MM.1S (cell line): ENCODE measurements at regions not wholly inside any gene's neighbourhood (a gene's known extent, or its start where the extent isn't known, plus 50 kb on each side); places are given as distances from the start of the nearest gene placed in this dataset.

ENCODE experiments used
- DNase-seq: peaks from one replicate; pipeline ENCODE4 v3.0.0-alpha.2; 2015
- H2AFZ ChIP-seq: fragments of 300-600 bp; sonication (generic); 2 replicates; pipeline ENCODE4 v1.6.0; 2016; ENCODE audit warnings: antibody characterized with exemption, low read length
- H3F3A ChIP-seq: fragments of 300-600 bp; sonication (generic); 2 replicates; pipeline ENCODE4 v1.6.1; 2016; ENCODE audit warnings: mild to moderate bottlenecking, antibody characterized with exemption, low read length, moderate library complexity, mixed read lengths; ENCODE audit not compliant: insufficient read depth
- H3K27ac ChIP-seq: fragments of 300-600 bp; sonication (generic); 2 replicates; pipeline ENCODE4 v1.5.1; 2016; ENCODE audit warnings: mild to moderate bottlenecking, low read length
- H3K27me3 ChIP-seq: fragments of 300-600 bp; sonication (generic); replicated peaks from 2 replicates; pipeline ENCODE4 v1.6.0; 2016; ENCODE audit warnings: low read length; ENCODE audit not compliant: insufficient read depth
- H3K36me3 ChIP-seq: fragments of 300-600 bp; sonication (generic); replicated peaks from 2 replicates; pipeline ENCODE4 v1.6.1; 2016; ENCODE audit warnings: mild to moderate bottlenecking, low read length, mixed read lengths; ENCODE audit not compliant: insufficient read depth
- H3K4me1 ChIP-seq: fragments of 300-600 bp; sonication (generic); 2 replicates; pipeline ENCODE4 v1.6.1; 2016; ENCODE audit warnings: low read length, mixed read lengths
- H3K4me2 ChIP-seq: fragments of 300-600 bp; sonication (generic); 2 replicates; pipeline ENCODE4 v1.6.0; 2016; ENCODE audit warnings: low read depth, low read length
- H3K4me3 ChIP-seq: fragments of 300-600 bp; sonication (generic); 2 replicates; pipeline ENCODE4 v1.5.1; 2016; ENCODE audit warnings: low read length, mixed read lengths
- H3K79me2 ChIP-seq: fragments of 300-600 bp; sonication (generic); 2 replicates; pipeline ENCODE4 v1.6.1; 2016; ENCODE audit warnings: mixed run types, low read length, mixed read lengths
- H3K9ac ChIP-seq: fragments of 300-600 bp; sonication (generic); 2 replicates; pipeline ENCODE4 v1.6.1; 2016; ENCODE audit warnings: low read length, mixed read lengths
- H3K9me2 ChIP-seq: fragments of 300-600 bp; sonication (generic); replicated peaks from 2 replicates; pipeline ENCODE4 v1.6.1; 2016; ENCODE audit warnings: mild to moderate bottlenecking, low read length, mixed read lengths; ENCODE audit not compliant: insufficient read depth
- H3K9me3 ChIP-seq: fragments of 300-600 bp; sonication (generic); replicated peaks from 2 replicates; pipeline ENCODE4 v1.6.1; 2016; ENCODE audit warnings: mild to moderate bottlenecking, low read length, mixed read lengths; ENCODE audit not compliant: insufficient read depth
- H4K20me1 ChIP-seq: fragments of 300-600 bp; sonication (generic); 2 replicates; pipeline ENCODE4 v1.6.1; 2016; ENCODE audit warnings: mild to moderate bottlenecking, low read length, moderate library complexity, mixed read lengths; ENCODE audit not compliant: insufficient read depth
- EZH2 ChIP-seq: fragments of 300-600 bp; sonication (generic); optimal IDR thresholded peaks from 2 replicates; pipeline ENCODE3; 2017; ENCODE audit warnings: low read depth, mild to moderate bottlenecking, antibody characterized with exemption, low read length, mixed read lengths
- EZH2phosphoT487 ChIP-seq: fragments of 300-600 bp; sonication (generic); IDR thresholded peaks from 2 replicates; pipeline ENCODE4 v1.6.1; 2018; ENCODE audit warnings: antibody characterized with exemption, low read length
- TF ChIP-seq, protein P1 (sequence below): fragments of 300-600 bp; sonication (generic); IDR thresholded peaks from 2 replicates; pipeline ENCODE4 v1.5.1; 2016; ENCODE audit warnings: antibody characterized with exemption, low read length, mixed read lengths

DNA sequence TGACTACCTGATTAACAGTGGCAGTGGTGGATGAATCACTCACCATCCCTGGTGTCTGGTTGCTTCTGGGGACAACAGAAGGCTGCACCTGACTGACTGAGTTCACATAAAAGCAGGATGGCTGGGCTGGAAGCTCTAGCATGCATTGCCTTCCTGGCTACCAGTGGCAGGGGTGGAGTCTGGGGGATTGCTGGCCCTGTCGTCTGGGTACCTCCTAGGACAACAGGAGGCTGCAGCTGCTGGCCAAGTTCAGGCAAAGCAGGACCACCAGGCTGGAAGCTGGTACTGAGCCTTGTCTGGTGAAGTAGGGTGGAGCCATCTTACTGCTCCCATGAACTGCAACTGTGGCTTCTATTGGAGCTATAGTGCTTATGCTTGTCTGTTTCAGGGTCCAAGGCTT, 480.8 kb upstream of the CTNND2 start:
- no peaks in the 10 kb centered on the region for H3K9me3 ChIP-seq
- H3F3A ChIP-seq: no peaks in the 10 kb centered on the region
- TF ChIP-seq EZH2phosphoT487 (no peak), EZH2 (no peak)
- TF ChIP-seq, protein P1, sequence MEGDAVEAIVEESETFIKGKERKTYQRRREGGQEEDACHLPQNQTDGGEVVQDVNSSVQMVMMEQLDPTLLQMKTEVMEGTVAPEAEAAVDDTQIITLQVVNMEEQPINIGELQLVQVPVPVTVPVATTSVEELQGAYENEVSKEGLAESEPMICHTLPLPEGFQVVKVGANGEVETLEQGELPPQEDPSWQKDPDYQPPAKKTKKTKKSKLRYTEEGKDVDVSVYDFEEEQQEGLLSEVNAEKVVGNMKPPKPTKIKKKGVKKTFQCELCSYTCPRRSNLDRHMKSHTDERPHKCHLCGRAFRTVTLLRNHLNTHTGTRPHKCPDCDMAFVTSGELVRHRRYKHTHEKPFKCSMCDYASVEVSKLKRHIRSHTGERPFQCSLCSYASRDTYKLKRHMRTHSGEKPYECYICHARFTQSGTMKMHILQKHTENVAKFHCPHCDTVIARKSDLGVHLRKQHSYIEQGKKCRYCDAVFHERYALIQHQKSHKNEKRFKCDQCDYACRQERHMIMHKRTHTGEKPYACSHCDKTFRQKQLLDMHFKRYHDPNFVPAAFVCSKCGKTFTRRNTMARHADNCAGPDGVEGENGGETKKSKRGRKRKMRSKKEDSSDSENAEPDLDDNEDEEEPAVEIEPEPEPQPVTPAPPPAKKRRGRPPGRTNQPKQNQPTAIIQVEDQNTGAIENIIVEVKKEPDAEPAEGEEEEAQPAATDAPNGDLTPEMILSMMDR: no peak
- H4K20me1 ChIP-seq: no peaks in the 10 kb centered on the region
- no peak overlapping the region for H3K27ac ChIP-seq
- no peak overlapping the region for H2AFZ ChIP-seq
- no peaks in the 10 kb centered on the region for H3K79me2 ChIP-seq
- H3K4me1 ChIP-seq: no peaks in the 10 kb centered on the region
- no peaks in the 10 kb centered on the region for H3K9me2 ChIP-seq
- H3K9ac ChIP-seq: no peak overlapping the region
- H3K27me3 ChIP-seq: no peaks in the 10 kb centered on the region
- no peak overlapping the region for H3K4me2 ChIP-seq
- no peak overlapping the region for H3K4me3 ChIP-seq
- H3K36me3 ChIP-seq: no peaks in the 10 kb centered on the region
- DNase-seq: no peak

DNA sequence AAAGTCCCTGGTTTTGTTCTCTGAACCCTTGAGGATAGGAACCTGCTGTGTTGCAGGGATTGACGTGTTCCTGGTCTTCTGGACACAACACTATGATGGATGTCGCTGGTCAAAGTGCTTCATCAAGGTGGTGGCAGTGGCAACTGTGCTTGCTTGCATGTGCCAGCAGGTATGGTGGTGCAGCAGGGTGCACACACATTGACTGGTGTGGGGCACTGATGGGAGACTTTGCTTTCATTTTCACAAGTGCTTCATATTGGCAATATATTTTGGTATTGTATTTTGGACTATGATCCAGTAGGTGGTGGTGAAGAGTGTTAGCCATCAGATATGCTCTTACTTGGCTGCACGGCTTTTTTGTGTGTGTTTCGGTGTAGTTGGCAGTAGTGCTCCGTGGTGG, 479.8 kb upstream of the CTNND2 start:
- no peak overlapping the region for H3K4me3 ChIP-seq
- H3K9ac ChIP-seq: no peak overlapping the region
- H3K9me3 ChIP-seq: no peaks in the 10 kb centered on the region
- no peaks in the 10 kb centered on the region for H3K9me2 ChIP-seq
- H3K4me1 ChIP-seq: no peaks in the 10 kb centered on the region
- TF ChIP-seq, protein P1: no peak
- no peak for TF ChIP-seq EZH2phosphoT487
- no peak for TF ChIP-seq EZH2
- H4K20me1 ChIP-seq: no peaks in the 10 kb centered on the region
- no peaks in the 10 kb centered on the region for H3K79me2 ChIP-seq
- no peaks in the 10 kb centered on the region for H3F3A ChIP-seq
- H3K27me3 ChIP-seq: no peaks in the 10 kb centered on the region
- no peak overlapping the region for H2AFZ ChIP-seq
- no peak overlapping the region for H3K27ac ChIP-seq
- no peaks in the 10 kb centered on the region for H3K36me3 ChIP-seq
- H3K4me2 ChIP-seq: no peak overlapping the region
- DNase-seq: peak; percentile 36

DNA sequence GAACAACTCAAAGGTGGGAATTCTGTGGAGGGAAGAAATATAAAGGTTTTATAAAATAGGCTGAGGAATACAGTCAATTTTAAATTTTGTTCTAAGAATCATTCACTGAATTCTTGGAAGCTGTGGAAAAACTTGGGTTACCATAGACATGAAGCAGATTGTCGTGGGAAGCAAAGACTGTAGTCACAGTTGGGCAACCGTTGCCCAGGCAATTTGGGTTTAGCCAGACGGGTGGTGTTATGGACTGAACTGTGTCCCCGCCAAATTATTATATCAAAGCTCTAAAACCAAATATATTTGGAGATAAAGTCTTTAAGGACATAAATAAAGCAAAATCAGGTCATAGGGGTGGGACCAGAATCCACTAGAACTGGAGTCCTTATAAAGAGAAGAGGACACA, 463.7 kb upstream of the CTNND2 start:
- Histone ChIP-seq H3K27me3 (no peaks in the 10 kb centered on the region), H3K27ac (no peak overlapping the region), H3F3A (no peaks in the 10 kb centered on the region), H3K79me2 (no peaks in the 10 kb centered on the region), H3K9ac (no peak overlapping the region), H3K9me2 (no peaks in the 10 kb centered on the region), H4K20me1 (no peaks in the 10 kb centered on the region), H3K9me3 (no peaks in the 10 kb centered on the region), H2AFZ (no peak overlapping the region), H3K36me3 (no peaks in the 10 kb centered on the region), H3K4me1 (no peaks in the 10 kb centered on the region), H3K4me3 (no peak overlapping the region), H3K4me2 (no peak overlapping the region)
- no peak for DNase-seq
- TF ChIP-seq, protein P1: no peak
- TF ChIP-seq EZH2 (no peak), EZH2phosphoT487 (no peak)

DNA sequence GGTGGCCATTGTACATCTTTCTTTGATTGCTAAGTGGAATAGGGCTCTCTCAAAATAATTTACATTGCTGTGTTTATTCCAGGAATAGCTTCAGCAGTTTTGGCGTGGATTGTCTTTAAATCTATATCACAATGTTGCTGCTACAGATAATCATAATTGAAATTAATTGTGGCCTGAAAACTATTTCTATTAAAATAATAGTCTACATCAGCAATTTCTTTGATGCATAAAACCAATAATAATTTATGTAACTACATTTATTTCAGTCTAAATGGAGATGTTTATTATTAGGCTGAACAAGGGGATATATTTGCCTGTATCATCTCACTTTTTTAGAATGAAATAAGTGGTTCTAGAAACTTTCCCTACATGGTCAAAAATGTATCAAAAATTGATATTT, 456.0 kb upstream of the CTNND2 start:
- DNase-seq: no peak
- no peak overlapping the region for H3K27ac ChIP-seq
- no peak overlapping the region for H3K9ac ChIP-seq
- no peaks in the 10 kb centered on the region for H4K20me1 ChIP-seq
- H3K36me3 ChIP-seq: no peaks in the 10 kb centered on the region
- H3F3A ChIP-seq: no peaks in the 10 kb centered on the region
- TF ChIP-seq EZH2phosphoT487 (no peak), EZH2 (no peak)
- TF ChIP-seq, protein P1: no peak
- H3K4me1 ChIP-seq: no peaks in the 10 kb centered on the region
- no peak overlapping the region for H2AFZ ChIP-seq
- no peaks in the 10 kb centered on the region for H3K27me3 ChIP-seq
- H3K79me2 ChIP-seq: no peaks in the 10 kb centered on the region
- H3K9me3 ChIP-seq: no peaks in the 10 kb centered on the region
- no peak overlapping the region for H3K4me2 ChIP-seq
- no peak overlapping the region for H3K4me3 ChIP-seq
- no peaks in the 10 kb centered on the region for H3K9me2 ChIP-seq
